CD4-positive, CD25-positive, alpha-beta regulatory T cell (primary cell): ENCODE measurements at regions not wholly inside any gene's neighbourhood (a gene's known extent, or its start where the extent isn't known, plus 50 kb on each side); places are given as distances from the start of the nearest gene placed in this dataset.

Experiments
- ATAC-seq, 2 donors: fragments of 150-1000 bp; cut with Tn5 transposase; one replicate each; pipeline ENCODE4 v1.10.0; 2021; ENCODE audit warnings: low read depth in 2 of 2, moderate number of reproducible peaks in 2 of 2, moderate library complexity in 1 of 2
- DNase-seq, 3 donors: peaks; one replicate each; pipeline versions ENCODE4 v3.0.0 to v3.0.0-alpha.2; 2012 to 2022; ENCODE audit warnings: mixed read lengths in 1 of 3
- H3K27ac ChIP-seq: one replicate; pipeline ENCODE4 v1.7.0; 2013; ENCODE audit warnings: mild to moderate bottlenecking, low read length; ENCODE audit not compliant: insufficient read depth, poor library complexity, severe bottlenecking
- H3K27me3 ChIP-seq: one replicate; pipeline ENCODE4 v1.7.0; 2013; ENCODE audit warnings: low read length; ENCODE audit not compliant: control insufficient read depth, insufficient read depth
- H3K36me3 ChIP-seq: one replicate; pipeline ENCODE4 v1.7.0; 2013; ENCODE audit warnings: mild to moderate bottlenecking, low read length, moderate library complexity; ENCODE audit not compliant: control insufficient read depth, insufficient read depth
- H3K4me1 ChIP-seq: 2 replicates; pipeline ENCODE4 v1.7.0; 2013; ENCODE audit warnings: mild to moderate bottlenecking, low read length; ENCODE audit not compliant: insufficient read depth, control insufficient read depth, poor library complexity, severe bottlenecking
- H3K4me3 ChIP-seq: one replicate; pipeline ENCODE4 v1.7.0; 2013; ENCODE audit warnings: low read depth, mild to moderate bottlenecking, low read length, moderate library complexity
- H3K9me3 ChIP-seq, 2 experiments: 1 replicate in 1 of 2; 2 replicates in 1 of 2; pipeline ENCODE4 v1.7.0; 2013; ENCODE audit warnings: low read length in 2 of 2, mild to moderate bottlenecking in 1 of 2, moderate library complexity in 1 of 2; ENCODE audit not compliant: control insufficient read depth in 2 of 2
- H3K27ac Mint-ChIP-seq, 3 donors: one replicate each; pipeline ENCODE4 v1.8.0; 2020 to 2022; ENCODE audit warnings: mild to moderate bottlenecking in 3 of 3, mixed read lengths in 3 of 3, moderate library complexity in 2 of 3
- H3K27me3 Mint-ChIP-seq: one replicate; pipeline ENCODE4 v1.8.0; 2022; ENCODE audit warnings: mild to moderate bottlenecking, mixed read lengths
- H3K36me3 Mint-ChIP-seq: one replicate; pipeline ENCODE4 v1.8.0; 2020; ENCODE audit warnings: mixed read lengths
- H3K4me1 Mint-ChIP-seq, 4 donors: one replicate each; pipeline ENCODE4 v1.8.0; 2020 to 2022; ENCODE audit warnings: mixed read lengths in 4 of 4, mild to moderate bottlenecking in 1 of 4
- H3K4me3 Mint-ChIP-seq, 4 donors: one replicate each; pipeline ENCODE4 v1.8.0; 2020 to 2022; ENCODE audit warnings: mild to moderate bottlenecking in 4 of 4, mixed read lengths in 4 of 4, moderate library complexity in 3 of 4
- H3K9me3 Mint-ChIP-seq, 7 donors: one replicate each; pipeline ENCODE4 v1.8.0; 2020 to 2022; ENCODE audit warnings: mixed read lengths in 7 of 7, mild to moderate bottlenecking in 3 of 7, moderate library complexity in 2 of 7

DNA sequence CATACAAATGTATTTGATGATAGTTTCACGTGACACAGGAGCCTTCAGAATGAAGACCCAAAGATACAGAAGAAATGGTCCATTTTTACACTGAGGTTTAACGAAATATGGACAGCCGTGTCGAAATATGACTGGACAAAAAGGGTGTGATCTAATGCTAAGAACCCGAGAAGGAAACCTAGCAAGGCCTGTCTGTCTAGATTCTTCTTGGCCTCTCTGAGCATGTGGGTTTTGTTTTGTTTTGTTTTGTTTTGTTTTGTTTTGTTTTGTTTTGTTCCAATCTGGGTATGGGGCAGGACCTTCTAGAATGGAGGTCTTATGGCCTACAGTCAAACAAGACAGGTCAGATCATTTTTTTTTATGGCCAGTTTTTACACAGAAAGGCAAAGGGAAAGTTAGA, 242.7 kb upstream of the STT3B start:
- no peak overlapping the region for H3K27ac ChIP-seq
- no peaks in the 10 kb centered on the region for H3K4me1 ChIP-seq
- H3K4me3 Mint-ChIP-seq = no peak overlapping the region
- H3K27me3 ChIP-seq = no peaks in the 10 kb centered on the region
- H3K36me3 ChIP-seq = no peaks in the 10 kb centered on the region
- no peak for ATAC-seq
- peaks cover 0 to 25% (median 18%) of the 10 kb centered on the region in 4 donors for H3K4me1 Mint-ChIP-seq
- DNase-seq = no peak
- peak overlapping the region in 1 of 3 donors; percentile 61 for H3K27ac Mint-ChIP-seq
- no peaks in the 10 kb centered on the region for H3K36me3 Mint-ChIP-seq
- no peak overlapping the region for H3K4me3 ChIP-seq
- H3K9me3 Mint-ChIP-seq = peaks cover 0 to 6% (median 0%) of the 10 kb centered on the region in 7 donors
- no peaks in the 10 kb centered on the region for H3K9me3 ChIP-seq
- H3K27me3 Mint-ChIP-seq = peaks cover 5% of the 10 kb centered on the region

- Mint-ChIP-seq H3K27ac (peak overlapping the region in 1 of 3 donors; percentile 14), H3K36me3 (no peaks in the 10 kb centered on the region), H3K4me3 (no peak overlapping the region), H3K4me1 (peaks cover 0 to 30% (median 18%) of the 10 kb centered on the region in 4 donors), H3K27me3 (peaks cover 8% of the 10 kb centered on the region), H3K9me3 (peaks cover 0 to 6% (median 0%) of the 10 kb centered on the region in 7 donors)
- ATAC-seq = no peak
- Histone ChIP-seq H3K4me3 (no peak overlapping the region), H3K27ac (no peak overlapping the region), H3K27me3 (no peaks in the 10 kb centered on the region), H3K36me3 (no peaks in the 10 kb centered on the region), H3K9me3 (no peaks in the 10 kb centered on the region), H3K4me1 (no peaks in the 10 kb centered on the region)
- no peak for DNase-seq
Observed at GRCh38 chr3:31291818-31292217, 240.9 kb upstream of the STT3B start.

DNA sequence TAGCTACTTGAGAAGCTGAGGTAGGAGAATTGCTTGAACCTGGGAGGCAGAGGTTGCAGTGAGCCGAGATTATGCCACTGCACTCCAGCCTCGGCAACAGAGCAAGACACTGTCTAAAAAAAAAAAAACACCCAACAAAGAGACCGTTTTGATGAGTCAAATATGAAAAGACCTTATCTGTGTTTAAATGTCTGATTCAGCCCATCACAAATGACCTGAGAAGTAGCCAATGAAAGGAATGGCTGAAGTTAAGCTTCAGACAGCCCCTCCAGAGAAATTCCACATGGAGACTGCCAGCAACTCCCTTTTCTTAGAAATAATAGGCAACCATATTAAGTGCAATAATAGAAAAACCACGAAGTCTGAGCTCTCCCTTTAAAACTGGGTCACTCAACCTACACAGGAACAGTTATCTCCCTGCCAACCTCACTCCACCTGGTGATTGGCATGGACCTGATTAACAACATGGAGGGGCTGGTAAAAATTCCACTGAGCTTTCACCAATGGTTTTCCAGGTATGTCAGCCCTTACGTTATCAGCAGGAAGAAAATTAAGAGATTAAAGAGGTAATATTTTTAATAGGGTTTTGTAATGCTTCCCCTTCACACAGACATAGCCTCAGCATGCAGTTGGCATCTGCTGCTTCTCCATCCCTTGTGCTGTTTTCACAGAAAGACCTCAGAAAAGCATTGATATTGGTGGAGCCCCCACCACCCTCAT, 238.1 kb upstream of the STT3B start:
- Mint-ChIP-seq H3K27me3 (peaks cover 9% of the 10 kb centered on the region), H3K36me3 (no peaks in the 10 kb centered on the region), H3K4me3 (no peak overlapping the region), H3K4me1 (peaks cover 0 to 17% (median 6%) of the 10 kb centered on the region in 4 donors), H3K9me3 (peaks cover 0 to 12% (median 2%) of the 10 kb centered on the region in 7 donors), H3K27ac (no peak overlapping the region)
- no peak overlapping the region for H3K4me3 ChIP-seq
- H3K36me3 ChIP-seq = no peaks in the 10 kb centered on the region
- ATAC-seq = no peak
- no peaks in the 10 kb centered on the region for H3K27me3 ChIP-seq
- peak in 1 of 3 donors; percentile 19 for DNase-seq
- H3K27ac ChIP-seq = no peak overlapping the region
- no peaks in the 10 kb centered on the region for H3K4me1 ChIP-seq
- H3K9me3 ChIP-seq = peaks cover 0 to 1% of the 10 kb centered on the region in 2 experiments

DNA sequence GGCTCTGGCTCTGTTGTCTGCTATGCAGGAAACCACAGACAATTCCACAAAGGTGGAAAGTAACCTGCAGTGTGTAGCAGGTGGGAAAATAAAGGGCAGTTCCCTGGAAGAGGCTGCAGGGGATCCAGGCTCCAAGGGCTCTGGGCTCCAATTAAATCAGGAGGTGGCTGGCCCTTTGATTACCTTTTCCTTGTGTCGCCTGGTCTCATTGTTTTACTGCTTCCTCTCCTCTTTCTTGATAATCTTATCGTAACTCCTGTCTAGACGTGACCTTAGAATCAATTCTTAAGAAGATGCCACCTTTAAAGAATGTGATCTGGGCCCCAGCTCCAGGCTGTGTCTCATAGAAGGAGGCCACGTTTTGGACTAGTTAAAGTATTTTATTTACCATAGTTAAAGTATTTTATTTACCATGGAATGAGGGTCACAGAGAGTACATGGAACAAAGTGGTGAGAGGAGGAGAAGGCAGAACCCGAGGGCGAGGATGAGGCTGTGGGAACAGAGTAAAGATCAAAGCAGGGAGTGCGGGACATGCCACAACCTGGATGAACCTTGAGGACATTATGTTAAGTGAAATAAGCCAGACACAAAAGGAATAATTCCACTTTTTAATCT, 237.5 kb upstream of the STT3B start:
- Mint-ChIP-seq H3K4me3 (no peak overlapping the region), H3K4me1 (peaks cover 0 to 17% (median 4%) of the 10 kb centered on the region in 4 donors), H3K27ac (no peak overlapping the region), H3K36me3 (no peaks in the 10 kb centered on the region), H3K27me3 (peaks cover 9% of the 10 kb centered on the region), H3K9me3 (peaks cover 0 to 12% (median 3%) of the 10 kb centered on the region in 7 donors)
- no peak for ATAC-seq
- H3K4me3 ChIP-seq = no peak overlapping the region
- peaks cover 0 to 1% of the 10 kb centered on the region in 2 experiments for H3K9me3 ChIP-seq
- H3K4me1 ChIP-seq = no peaks in the 10 kb centered on the region
- H3K27ac ChIP-seq = no peak overlapping the region
- no peaks in the 10 kb centered on the region for H3K27me3 ChIP-seq
- no peaks in the 10 kb centered on the region for H3K36me3 ChIP-seq
- no peak for DNase-seq

DNA sequence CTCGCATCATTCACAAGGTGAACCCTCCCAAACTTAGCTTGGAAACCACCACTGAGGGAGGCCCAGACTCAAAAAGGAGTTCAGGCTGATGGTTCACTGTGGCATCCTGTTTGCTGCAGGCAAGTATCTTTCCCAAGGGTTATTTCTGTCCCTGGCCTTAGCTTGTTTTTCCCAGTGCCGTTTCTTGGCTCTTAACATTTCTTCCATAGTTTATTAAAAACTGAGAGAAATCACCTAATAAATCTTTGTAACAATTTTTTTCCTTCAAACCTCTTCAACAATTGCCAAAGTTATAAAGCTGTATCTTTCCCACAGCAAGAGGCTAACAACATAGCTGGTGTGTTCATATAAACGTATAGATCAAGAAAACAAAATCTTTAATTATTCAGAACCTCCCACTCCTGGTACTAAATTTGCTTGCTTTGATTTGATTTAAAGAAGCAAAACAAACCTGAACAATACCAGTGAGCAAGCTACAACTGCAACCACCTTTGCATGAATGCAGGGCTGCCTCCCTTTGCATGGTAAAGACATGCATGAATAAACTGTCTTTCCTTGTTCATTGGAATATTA, 234.9 kb upstream of the STT3B start:
- no peak overlapping the region for H3K27ac Mint-ChIP-seq
- peaks cover 0 to 12% (median 4%) of the 10 kb centered on the region in 7 donors for H3K9me3 Mint-ChIP-seq
- H3K27me3 ChIP-seq = no peaks in the 10 kb centered on the region
- no peak for ATAC-seq
- peaks cover 9% of the 10 kb centered on the region for H3K27me3 Mint-ChIP-seq
- H3K4me1 Mint-ChIP-seq = peaks cover 0 to 17% (median 3%) of the 10 kb centered on the region in 4 donors
- H3K4me3 Mint-ChIP-seq = no peak overlapping the region
- H3K27ac ChIP-seq = no peak overlapping the region
- H3K4me3 ChIP-seq = no peak overlapping the region
- H3K36me3 ChIP-seq = no peaks in the 10 kb centered on the region
- no peaks in the 10 kb centered on the region for H3K36me3 Mint-ChIP-seq
- no peaks in the 10 kb centered on the region for H3K4me1 ChIP-seq
- no peak for DNase-seq
- H3K9me3 ChIP-seq = peaks cover 0 to 1% of the 10 kb centered on the region in 2 experiments

DNA sequence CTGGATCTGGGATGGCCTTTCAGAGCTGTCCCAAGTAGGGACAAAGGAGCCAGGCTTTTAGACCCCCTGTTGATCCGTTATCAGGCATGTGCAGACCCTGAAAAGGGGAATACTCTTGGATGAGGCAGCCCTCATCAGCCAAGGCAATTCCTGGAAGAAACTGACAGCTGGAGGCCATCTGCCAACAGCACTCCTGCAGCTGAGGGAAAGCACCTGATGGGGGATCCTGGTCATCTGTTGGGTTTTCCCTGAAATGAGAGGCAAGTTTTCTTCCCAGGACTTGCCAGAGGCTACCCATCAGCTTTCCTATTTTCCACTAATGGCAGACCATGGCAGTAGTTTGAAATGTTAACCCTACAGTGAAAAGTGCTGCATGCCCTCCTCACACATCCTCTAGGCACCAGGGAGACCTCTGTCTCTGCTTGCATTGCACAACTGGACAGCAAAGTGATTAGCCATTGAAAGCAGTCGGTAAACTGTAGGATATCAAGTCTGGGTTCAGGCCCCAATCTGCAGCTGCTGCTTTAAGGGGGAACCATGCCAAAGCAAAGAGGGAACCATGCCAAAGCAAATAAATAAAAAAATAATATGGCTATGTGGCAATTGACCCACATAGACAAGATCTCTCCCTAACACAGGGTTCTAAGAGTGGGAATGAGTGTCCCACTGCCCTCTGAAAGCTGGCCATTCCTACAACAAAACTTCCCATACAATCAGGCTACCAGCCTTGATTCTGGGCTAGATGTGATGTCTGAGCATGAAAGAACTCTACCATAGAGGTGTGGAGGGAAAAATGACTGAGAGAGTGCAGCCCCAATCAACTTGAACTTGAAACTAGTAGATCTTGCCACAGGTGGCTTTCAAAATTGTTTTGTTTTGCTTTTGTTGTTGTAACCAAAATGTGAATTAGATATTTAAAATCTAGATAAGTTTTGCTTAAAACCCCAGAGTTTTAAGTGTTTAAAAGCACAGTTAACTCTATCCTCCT, 232.0 kb upstream of the STT3B start:
- peaks cover 4% of the 10 kb centered on the region for H3K27me3 Mint-ChIP-seq
- H3K27ac ChIP-seq = no peak overlapping the region
- no peak overlapping the region for H3K4me3 Mint-ChIP-seq
- no peak for ATAC-seq
- H3K4me1 Mint-ChIP-seq = peaks cover 0 to 4% (median 0%) of the 10 kb centered on the region in 4 donors
- H3K36me3 Mint-ChIP-seq = no peaks in the 10 kb centered on the region
- H3K9me3 Mint-ChIP-seq = peaks cover 0 to 12% (median 4%) of the 10 kb centered on the region in 7 donors
- H3K27me3 ChIP-seq = no peaks in the 10 kb centered on the region
- H3K4me3 ChIP-seq = no peak overlapping the region
- no peak overlapping the region for H3K27ac Mint-ChIP-seq
- DNase-seq = no peak
- no peaks in the 10 kb centered on the region for H3K4me1 ChIP-seq
- peaks cover 0 to 1% of the 10 kb centered on the region in 2 experiments for H3K9me3 ChIP-seq
- H3K36me3 ChIP-seq = no peaks in the 10 kb centered on the region

GRCh38 chr3:31302343-31302742, 230.4 kb upstream of the STT3B start:
- peaks cover 0 to 1% of the 10 kb centered on the region in 2 experiments for H3K9me3 ChIP-seq
- no peaks in the 10 kb centered on the region for H3K27me3 ChIP-seq
- Mint-ChIP-seq H3K4me3 (no peak overlapping the region), H3K27me3 (no peaks in the 10 kb centered on the region), H3K36me3 (no peaks in the 10 kb centered on the region), H3K9me3 (peaks cover 0 to 12% (median 4%) of the 10 kb centered on the region in 7 donors), H3K27ac (no peak overlapping the region), H3K4me1 (peaks cover 0 to 4% (median 0%) of the 10 kb centered on the region in 4 donors)
- no peak overlapping the region for H3K4me3 ChIP-seq
- no peaks in the 10 kb centered on the region for H3K36me3 ChIP-seq
- DNase-seq (no peak), ATAC-seq (no peak)
- no peaks in the 10 kb centered on the region for H3K4me1 ChIP-seq
- H3K27ac ChIP-seq = no peak overlapping the region
